Activated naive CD4-positive, alpha-beta T cell treated with anti-CD3 and anti-CD28 coated beads, Interleukin-2, amount 50 U/mL, for 72 hours (primary cell): ENCODE measurements at regions not wholly inside any gene's neighbourhood (a gene's known extent, or its start where the extent isn't known, plus 50 kb on each side); places are given as distances from the start of the nearest gene placed in this dataset.
"Not testable (repeated sequence)": the region's sequence is repeated elsewhere in the genome, so short reads cannot be mapped to it uniquely, and the experiment has no call there.

Source experiments
- ATAC-seq, 2 donors: fragments of 150-1000 bp; cut with Tn5 transposase; 2 replicates each; pipeline ENCODE4 v1.10.0; 2021; ENCODE audit warnings: mild to moderate bottlenecking in 2 of 2, moderate library complexity in 2 of 2
- DNase-seq, 2 donors: peaks; one replicate each; pipeline ENCODE4 v3.0.0; 2021 to 2022; ENCODE audit warnings: low spot score in 2 of 2
- H3K27ac Mint-ChIP-seq, 2 donors: one replicate each; pipeline ENCODE4 v1.8.0; 2022; ENCODE audit warnings: mild to moderate bottlenecking in 2 of 2, mixed read lengths in 2 of 2
- H3K36me3 Mint-ChIP-seq, 2 donors: one replicate each; pipeline ENCODE4 v1.8.0; 2022; ENCODE audit warnings: mixed read lengths in 2 of 2
- H3K9me3 Mint-ChIP-seq, 2 donors: one replicate each; pipeline ENCODE4 v1.8.0; 2022; ENCODE audit warnings: mixed read lengths in 2 of 2

GRCh38 chrX:23513121-23513520 is 154.2 kb upstream of the PRDX4 start:
- no peak for DNase-seq

GRCh38 chrX:23514082-23514481 is 153.2 kb upstream of the PRDX4 start:
- Mint-ChIP-seq H3K36me3 (peaks cover 0 to under 1% of the 10 kb centered on the region in 2 donors), H3K9me3 (peaks cover 0 to 1% of the 10 kb centered on the region in 2 donors), H3K27ac (no peak overlapping the region)
- DNase-seq = no peak
- no peak for ATAC-seq

More at GRCh38 chrX:23513121-23513520, 154.2 kb upstream of the PRDX4 start:
- ATAC-seq = no peak
- Mint-ChIP-seq H3K27ac (no peak overlapping the region), H3K9me3 (peaks cover 7 to 8% of the 10 kb centered on the region in 2 donors), H3K36me3 (peaks cover 0 to 6% of the 10 kb centered on the region in 2 donors)

GRCh38 chrX:23515028-23515427 is 152.3 kb upstream of the PRDX4 start:
- no peak for ATAC-seq

GRCh38 chrX:23523026-23523657 is 144.2 kb upstream of the PRDX4 start:
- H3K27ac Mint-ChIP-seq = not testable (repeated sequence)

More at GRCh38 chrX:23515028-23515427, 152.3 kb upstream of the PRDX4 start:
- Mint-ChIP-seq H3K27ac (no peak overlapping the region), H3K36me3 (no peaks in the 10 kb centered on the region), H3K9me3 (no peaks in the 10 kb centered on the region)
- DNase-seq = no peak

GRCh38 chrX:23524467-23524866 is 142.8 kb upstream of the PRDX4 start:
- Mint-ChIP-seq H3K9me3 (no peaks in the 10 kb centered on the region), H3K27ac (no peak overlapping the region), H3K36me3 (no peaks in the 10 kb centered on the region)
- ATAC-seq (no peak), DNase-seq (no peak)

More at GRCh38 chrX:23523026-23523657, 144.2 kb upstream of the PRDX4 start:
- not testable (repeated sequence) for H3K9me3 Mint-ChIP-seq, ATAC-seq, H3K36me3 Mint-ChIP-seq, DNase-seq

GRCh38 chrX:23525531-23525930 is 141.8 kb upstream of the PRDX4 start:
- no peak overlapping the region for H3K27ac Mint-ChIP-seq
- DNase-seq = no peak
- no peaks in the 10 kb centered on the region for H3K36me3 Mint-ChIP-seq
- ATAC-seq = no peak
- H3K9me3 Mint-ChIP-seq = no peaks in the 10 kb centered on the region

- no peak overlapping the region for H3K27ac Mint-ChIP-seq
- DNase-seq = no peak
- no peaks in the 10 kb centered on the region for H3K9me3 Mint-ChIP-seq
- no peak for ATAC-seq
- H3K36me3 Mint-ChIP-seq = no peaks in the 10 kb centered on the region
Measured at GRCh38 chrX:23540532-23540931, 126.8 kb upstream of the PRDX4 start.

- no peaks in the 10 kb centered on the region for H3K36me3 Mint-ChIP-seq
- DNase-seq (no peak), ATAC-seq (no peak)
- no peaks in the 10 kb centered on the region for H3K9me3 Mint-ChIP-seq
- no peak overlapping the region for H3K27ac Mint-ChIP-seq
Measured at GRCh38 chrX:23548164-23548563, 119.1 kb upstream of the PRDX4 start.

GRCh38 chrX:23552303-23552702 is 115.0 kb upstream of the PRDX4 start:
- no peaks in the 10 kb centered on the region for H3K36me3 Mint-ChIP-seq
- no peak overlapping the region for H3K27ac Mint-ChIP-seq
- H3K9me3 Mint-ChIP-seq = no peaks in the 10 kb centered on the region
- ATAC-seq = no peak
- no peak for DNase-seq

- Mint-ChIP-seq H3K36me3 (no peaks in the 10 kb centered on the region), H3K9me3 (peaks cover 0 to 2% of the 10 kb centered on the region in 2 donors), H3K27ac (no peak overlapping the region)
- ATAC-seq = no peak
- no peak for DNase-seq
Measured at GRCh38 chrX:23554304-23554703, 113.0 kb upstream of the PRDX4 start.

- no peaks in the 10 kb centered on the region for H3K36me3 Mint-ChIP-seq
Measured at GRCh38 chrX:23557070-23557469, 110.2 kb upstream of the PRDX4 start.

GRCh38 chrX:23559975-23560374 is 107.3 kb upstream of the PRDX4 start:
- ATAC-seq (no peak), DNase-seq (no peak)
- H3K36me3 Mint-ChIP-seq = no peaks in the 10 kb centered on the region
- H3K9me3 Mint-ChIP-seq = peaks cover 0 to 8% of the 10 kb centered on the region in 2 donors
- no peak overlapping the region for H3K27ac Mint-ChIP-seq

More at GRCh38 chrX:23557070-23557469, 110.2 kb upstream of the PRDX4 start:
- Mint-ChIP-seq H3K9me3 (peaks cover 0 to 3% of the 10 kb centered on the region in 2 donors), H3K27ac (no peak overlapping the region)
- DNase-seq = no peak
- no peak for ATAC-seq

- Mint-ChIP-seq H3K27ac (no peak overlapping the region), H3K36me3 (no peaks in the 10 kb centered on the region), H3K9me3 (peaks cover 0 to 4% of the 10 kb centered on the region in 2 donors)
- ATAC-seq (no peak), DNase-seq (no peak)
Measured at GRCh38 chrX:23570674-23571343, 96.5 kb upstream of the PRDX4 start.

GRCh38 chrX:23575281-23575680 is 92.0 kb upstream of the PRDX4 start:
- Mint-ChIP-seq H3K27ac (no peak overlapping the region), H3K36me3 (no peaks in the 10 kb centered on the region), H3K9me3 (no peaks in the 10 kb centered on the region)
- no peak for DNase-seq
- ATAC-seq = no peak

- DNase-seq (no peak), ATAC-seq (no peak)
- H3K27ac Mint-ChIP-seq = no peak overlapping the region
- H3K9me3 Mint-ChIP-seq = no peaks in the 10 kb centered on the region
- no peaks in the 10 kb centered on the region for H3K36me3 Mint-ChIP-seq
Measured at GRCh38 chrX:23578079-23578478, 89.2 kb upstream of the PRDX4 start.

- ATAC-seq (no peak), DNase-seq (no peak)
- no peak overlapping the region for H3K27ac Mint-ChIP-seq
- no peaks in the 10 kb centered on the region for H3K9me3 Mint-ChIP-seq
- no peaks in the 10 kb centered on the region for H3K36me3 Mint-ChIP-seq
Measured at GRCh38 chrX:23589496-23589895, 77.8 kb upstream of the PRDX4 start.

- ATAC-seq (no peak), DNase-seq (no peak)
- H3K36me3 Mint-ChIP-seq = no peaks in the 10 kb centered on the region
- no peaks in the 10 kb centered on the region for H3K9me3 Mint-ChIP-seq
- H3K27ac Mint-ChIP-seq = no peak overlapping the region
Measured at GRCh38 chrX:23592741-23593140, 74.6 kb upstream of the PRDX4 start.

- ATAC-seq (no peak), DNase-seq (no peak)
- Mint-ChIP-seq H3K27ac (no peak overlapping the region), H3K36me3 (no peaks in the 10 kb centered on the region), H3K9me3 (no peaks in the 10 kb centered on the region)
Measured at GRCh38 chrX:23598575-23598974, 68.7 kb upstream of the PRDX4 start.
